AML-193 (cell line): ENCODE measurements at regions not wholly inside any gene's neighbourhood (a gene's known extent, or its start where the extent isn't known, plus 50 kb on each side); places are given as distances from the start of the nearest gene placed in this dataset.

ENCODE experiments used
- DNase-seq, 2 experiments: peaks; one replicate each; lab custom pipeline; 2025; lab: John Stamatoyannopoulos, UW

DNA sequence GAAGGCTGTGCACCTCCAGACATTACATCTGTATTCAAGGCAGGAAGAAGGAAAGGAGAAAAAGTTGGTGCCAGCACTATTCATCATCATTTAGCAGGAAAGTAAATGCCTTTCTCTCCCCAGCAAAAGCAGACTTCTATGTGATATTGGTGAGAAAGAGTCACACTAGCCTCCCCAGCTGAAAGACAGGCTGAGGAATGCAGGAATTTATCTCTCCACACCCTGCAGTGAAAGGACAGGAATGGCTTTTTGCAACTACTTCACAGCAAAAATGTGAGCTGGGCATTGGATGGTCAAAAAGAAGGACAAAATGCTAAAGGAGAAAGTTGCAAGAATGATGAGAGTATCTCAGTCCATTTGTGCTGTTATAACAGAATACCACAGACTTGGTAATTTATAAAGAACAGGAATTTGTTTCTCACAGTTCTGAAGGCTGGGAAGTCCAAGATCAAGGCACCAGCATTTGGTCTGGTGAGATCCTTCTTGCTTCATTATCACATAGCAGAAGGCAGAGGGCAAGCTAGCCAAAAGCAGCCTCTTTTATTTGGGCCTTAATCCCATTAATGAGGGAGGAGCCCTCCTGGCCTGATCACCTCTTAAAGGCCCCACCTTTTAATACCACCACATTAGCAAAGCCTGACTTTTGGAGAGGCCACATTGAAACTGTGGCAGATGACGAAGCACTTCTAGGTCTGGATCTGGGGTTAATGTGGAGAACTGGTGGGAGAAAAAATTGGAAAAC is 388.1 kb upstream of the SLC14A2 start:
- no peak for DNase-seq

DNA sequence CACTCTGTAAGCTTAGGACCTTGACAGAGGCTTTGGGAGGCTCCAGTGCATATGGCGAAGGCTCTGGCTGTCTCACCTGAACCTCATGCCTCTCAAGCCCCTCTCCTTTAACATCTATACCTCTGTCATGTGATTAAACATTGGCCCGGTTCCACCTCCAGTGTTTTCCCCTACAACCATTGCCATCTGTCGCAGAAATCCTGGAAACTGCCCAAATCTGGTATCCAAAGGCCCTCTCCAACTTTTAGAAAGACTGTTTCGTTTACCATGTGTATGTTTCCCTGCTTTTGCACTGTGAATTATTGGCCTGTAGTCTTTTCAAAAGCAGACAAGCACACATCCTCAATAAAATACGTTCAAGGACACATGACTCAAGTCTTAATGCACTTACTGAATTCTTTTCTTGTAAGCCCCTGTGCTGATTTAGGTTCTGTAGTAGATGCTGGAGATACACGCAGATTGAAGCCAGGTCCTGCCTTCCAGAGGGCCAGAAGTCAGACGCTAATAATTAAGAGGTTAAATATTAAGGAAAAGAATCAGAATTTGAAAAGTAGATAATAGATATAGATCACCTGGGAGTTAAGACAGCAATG is 386.4 kb upstream of the SLC14A2 start:
- DNase-seq = no peak

DNA sequence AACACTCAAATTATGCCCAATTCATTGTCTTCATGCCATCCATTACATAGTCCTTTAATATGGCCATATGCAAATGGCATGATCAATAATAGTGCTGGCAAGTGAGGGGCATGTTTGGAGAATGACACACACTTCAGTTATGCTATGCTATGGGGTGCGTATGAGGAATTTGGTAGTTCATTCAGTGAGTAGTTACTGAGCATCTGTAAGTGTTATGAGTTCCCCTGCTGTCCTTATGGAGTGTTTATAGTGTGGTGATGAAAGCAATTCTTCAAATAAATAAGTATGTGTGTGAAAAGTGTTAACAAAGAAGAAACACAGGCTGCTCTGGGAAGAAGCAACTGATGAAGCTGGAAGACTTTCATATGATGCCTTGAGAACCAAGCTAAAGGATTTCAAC is 383.7 kb upstream of the SLC14A2 start:
- DNase-seq = no peak

DNA sequence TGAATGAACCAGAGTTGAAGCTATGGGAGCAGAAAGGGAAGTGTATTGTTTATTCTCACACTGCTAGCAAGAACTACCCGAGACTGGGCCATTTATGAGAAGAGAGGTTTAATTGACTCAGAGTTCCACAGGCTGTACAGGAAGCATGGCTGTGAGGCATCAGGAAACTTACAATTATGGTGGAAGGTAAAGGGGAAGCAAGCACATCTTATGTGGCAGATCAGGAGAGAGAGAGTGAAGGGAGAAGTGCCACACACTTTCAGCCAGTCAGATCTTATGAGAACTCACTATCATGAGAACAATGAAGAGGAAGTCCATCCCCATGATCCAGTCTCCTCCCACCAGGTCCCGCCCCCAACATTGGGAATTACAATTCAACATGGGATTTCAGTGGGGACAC is 383.2 kb upstream of the SLC14A2 start:
- DNase-seq = no peak

DNA sequence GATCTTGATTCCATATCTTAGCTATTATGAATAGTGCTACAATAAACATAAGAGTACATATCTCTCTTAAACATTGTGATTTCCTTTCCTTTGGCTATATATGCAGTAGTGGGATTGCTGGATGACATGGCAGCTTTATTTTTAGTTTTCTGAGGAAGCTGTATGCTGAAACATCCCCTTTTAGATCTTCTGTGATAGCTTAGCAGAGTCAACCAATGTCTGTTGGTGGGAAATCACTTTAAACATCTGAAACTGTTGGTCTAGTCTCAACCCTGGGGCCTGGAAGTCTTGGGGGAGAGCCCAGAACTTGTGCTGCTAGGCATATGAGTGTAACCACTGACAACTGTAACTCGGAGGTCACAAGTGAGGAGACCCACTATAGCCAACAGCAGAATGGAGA is 378.6 kb upstream of the SLC14A2 start:
- DNase-seq = no peak

DNA sequence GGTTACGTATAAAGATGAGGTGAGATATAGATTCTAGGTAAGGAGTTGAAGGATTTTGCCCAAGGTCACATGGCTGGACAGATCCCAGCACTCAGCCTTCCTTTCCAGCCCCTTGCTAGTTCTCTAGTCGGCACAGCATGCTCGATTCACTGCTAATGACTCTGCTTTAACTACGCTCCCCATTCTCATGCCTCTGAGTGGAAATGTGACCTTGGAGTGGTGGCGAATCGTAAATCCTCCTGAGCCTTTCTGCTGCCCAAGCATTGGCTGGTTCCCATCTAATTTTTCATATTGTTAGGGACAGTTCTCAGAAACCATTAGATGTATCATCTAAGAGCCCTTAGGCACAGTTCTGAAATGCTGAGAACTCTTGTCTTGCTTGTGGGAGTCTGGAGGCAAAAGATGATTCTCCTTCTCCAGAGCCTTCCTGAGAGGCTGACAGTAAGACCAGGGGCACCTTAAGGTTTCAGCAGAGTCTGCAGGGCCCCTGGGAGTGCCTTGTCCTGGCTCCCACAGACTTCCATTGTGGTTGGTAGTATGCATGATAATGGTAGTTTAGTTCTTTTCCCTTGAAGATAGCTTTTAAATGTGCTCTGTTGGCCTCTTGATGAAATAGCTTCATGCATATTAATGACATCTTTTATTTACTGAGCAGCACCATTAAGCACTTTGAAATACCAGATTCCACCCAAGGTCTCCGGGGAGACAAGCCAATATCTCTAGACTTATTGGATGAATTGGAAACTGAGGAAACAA is 377.8 kb upstream of the SLC14A2 start:
- no peak for DNase-seq

DNA sequence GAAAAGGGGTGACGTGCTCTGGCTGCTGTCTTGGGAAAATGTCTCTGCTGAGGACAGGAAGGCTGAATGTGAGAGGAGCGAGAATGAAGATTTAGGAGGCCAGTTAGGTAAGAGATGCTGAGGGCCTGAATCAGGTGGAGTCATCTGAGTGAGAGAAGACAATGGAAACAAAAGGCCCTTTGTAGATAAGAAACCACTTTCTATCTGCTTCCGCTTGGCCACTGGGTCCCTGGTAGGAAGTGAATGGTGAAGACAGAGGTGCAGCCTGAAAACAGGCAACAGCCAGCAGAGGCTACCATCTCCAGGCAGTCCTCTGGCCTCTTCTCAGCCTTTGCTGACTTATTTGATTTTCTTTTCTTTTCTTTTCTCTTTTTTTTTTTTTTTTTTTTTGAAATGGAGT is 374.0 kb upstream of the SLC14A2 start:
- DNase-seq = no peak

DNA sequence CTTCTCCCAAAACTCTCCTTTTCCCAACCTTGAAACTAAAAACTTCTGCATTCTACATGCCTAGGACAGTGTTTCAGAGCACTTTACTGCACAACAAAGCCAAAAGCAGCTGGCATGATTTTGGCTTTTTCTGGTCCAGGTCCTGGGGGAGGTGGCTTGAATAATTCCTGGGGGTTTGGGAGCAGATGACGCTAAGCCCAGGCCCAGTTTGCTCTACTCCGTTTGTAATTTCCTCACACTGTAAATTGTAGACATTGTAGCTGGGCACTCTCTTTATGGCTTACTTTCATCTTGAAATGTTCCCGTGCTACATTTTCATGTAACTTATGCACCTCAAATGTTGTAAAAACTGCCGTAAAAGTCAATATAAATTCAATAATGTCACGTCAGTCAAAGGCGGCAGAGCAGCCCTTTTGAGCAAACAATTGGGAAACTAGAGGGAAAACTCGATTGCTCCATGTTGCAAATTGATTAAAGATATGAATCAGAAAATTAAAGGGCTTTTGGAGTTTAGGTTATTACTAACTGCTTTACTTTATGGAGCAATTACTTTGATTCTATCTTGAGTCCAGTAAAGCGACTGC is 373.2 kb upstream of the SLC14A2 start:
- no peak for DNase-seq

DNA sequence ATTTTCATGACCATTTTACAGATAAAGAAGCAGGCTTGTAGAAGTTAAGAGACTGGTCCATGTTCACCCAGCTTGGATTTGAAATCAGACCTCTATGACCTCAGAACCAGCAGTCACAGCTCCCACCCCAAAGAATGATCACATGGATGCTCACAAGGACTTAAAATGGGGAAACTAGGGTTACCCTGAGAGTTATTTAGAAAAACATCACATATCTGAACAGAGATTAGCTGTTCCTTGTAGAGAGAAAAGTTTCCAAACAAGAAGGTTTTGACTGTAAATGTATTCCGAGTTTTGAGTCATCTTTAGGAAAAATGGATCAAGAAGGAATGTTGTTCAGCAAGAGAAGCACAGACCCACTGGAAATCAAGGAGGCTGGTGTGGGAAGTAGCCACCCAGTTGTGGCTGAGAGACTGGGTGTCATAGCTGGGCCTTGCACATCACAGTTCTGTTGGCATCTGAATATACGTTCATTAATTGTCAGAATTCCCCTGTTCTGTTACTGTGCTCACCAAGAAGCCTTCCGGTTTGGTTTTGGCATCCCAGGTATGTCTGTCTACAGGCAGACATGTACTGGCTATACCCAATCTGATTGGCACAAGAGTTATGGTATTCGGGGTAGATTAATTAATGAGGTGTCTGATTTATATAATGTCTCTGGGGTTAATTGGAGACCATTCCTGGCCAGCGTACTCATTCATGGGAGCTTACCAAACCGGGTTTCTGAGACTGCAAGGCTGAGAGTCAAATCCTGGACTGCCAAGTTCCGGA is 371.8 kb upstream of the SLC14A2 start:
- DNase-seq = no peak

DNA sequence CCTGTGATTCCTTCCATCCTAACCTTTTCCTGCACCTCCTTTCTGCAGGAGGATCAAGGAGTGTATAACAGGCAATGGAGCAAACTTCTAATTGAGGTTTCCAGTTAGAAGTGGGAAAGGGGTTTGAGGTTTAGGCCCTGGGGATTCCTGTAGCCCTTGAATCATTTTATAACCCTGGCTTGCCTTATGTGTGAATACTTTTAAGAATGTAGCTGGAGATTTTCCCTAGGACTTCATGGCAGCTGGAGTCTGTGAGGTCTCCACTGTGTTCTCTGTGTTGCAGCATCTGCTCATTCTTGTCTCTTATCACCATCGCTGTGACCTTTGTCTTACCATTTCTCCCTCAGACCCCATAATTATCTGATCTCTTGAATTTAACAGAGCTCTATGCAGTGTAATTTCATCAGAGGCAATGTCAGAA is 370.2 kb upstream of the SLC14A2 start:
- no peak for DNase-seq

DNA sequence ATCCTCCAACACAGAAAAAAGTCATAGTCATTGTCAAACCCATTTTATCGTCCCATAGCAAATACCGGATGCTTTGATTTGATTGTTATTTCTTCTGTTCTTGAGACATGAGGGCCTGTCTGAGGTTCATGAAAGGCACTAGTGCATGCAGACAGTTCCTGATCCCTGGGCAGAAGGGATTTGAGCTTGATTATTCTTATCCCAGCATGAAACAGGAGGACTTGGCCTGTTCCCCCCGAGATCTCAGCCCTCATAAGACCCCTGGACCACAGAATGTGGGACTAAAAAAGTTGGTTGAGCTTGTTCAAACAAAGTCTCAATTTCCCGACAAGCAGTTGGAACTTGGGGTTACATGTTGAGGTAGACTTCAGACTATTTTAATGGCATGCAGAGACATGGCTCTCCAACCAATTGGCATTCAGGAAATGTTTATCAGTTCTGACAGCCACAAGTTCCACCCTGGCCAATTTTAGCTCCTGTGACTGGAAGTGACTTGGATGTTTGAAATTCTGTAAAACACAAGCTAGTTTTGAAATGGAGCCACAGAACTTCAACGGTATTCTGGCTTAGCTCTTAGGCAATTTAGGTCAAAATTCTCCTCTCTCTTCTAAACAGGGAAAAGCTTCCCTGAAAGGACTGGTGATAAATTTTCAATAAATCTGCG is 366.9 kb upstream of the SLC14A2 start:
- no peak for DNase-seq

DNA sequence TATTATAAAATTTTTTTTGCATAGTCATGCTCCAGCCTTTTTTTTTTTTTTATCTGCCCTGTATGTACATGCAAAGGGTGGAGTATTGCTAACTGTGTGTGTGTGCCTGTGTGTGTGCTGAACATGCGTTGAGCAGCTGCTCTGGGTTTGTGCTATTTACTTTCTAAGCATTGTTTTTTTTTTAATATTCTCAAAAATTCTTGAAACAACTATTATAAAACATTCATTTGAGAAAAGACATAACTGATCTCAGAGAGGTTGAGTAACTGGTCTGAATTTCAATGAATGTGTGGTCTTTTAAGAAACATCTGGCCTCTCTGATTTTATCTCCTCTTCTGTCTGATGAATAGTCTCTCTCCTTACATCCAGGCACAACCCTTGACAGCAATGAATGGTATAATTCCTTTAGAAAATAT is 366.0 kb upstream of the SLC14A2 start:
- no peak for DNase-seq

DNA sequence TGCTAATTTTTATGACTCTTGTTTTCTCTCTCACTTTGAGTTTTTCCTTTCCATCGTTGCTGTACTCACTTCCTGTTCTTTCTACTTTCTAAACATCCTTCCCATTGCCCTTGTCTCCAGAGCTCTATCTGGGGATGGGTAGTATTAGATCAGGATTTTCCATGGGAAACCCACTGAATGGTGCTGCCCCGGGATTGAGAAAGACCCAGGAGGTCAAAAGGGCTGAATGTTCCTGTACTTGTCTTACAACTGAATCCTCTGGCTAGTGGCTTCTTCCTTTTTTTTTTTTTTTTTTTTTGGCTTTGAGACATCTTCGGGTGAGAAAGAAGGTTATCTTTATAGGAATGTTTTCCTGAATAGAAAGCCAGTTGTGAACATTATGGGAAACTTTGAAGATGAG is 364.8 kb upstream of the SLC14A2 start:
- DNase-seq = no peak

DNA sequence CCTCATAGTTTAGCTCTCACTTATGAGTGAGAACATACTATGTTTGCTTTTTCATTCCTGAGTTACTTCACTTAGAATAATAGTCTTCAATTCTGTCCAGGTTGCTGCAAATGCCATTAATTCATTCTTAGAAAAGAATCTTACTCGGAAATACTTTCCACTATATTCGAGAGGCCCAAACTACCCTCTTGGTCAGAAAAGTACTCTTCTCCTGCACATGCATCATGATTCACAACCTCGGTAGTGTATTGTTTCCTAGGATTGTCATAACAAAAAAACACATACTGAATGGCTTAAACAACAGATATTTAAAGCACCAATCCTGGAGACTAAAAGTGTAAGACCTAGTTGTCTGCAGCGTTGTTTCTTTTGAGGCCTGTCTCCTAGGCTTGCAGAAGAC is 364.0 kb upstream of the SLC14A2 start:
- DNase-seq = no peak

DNA sequence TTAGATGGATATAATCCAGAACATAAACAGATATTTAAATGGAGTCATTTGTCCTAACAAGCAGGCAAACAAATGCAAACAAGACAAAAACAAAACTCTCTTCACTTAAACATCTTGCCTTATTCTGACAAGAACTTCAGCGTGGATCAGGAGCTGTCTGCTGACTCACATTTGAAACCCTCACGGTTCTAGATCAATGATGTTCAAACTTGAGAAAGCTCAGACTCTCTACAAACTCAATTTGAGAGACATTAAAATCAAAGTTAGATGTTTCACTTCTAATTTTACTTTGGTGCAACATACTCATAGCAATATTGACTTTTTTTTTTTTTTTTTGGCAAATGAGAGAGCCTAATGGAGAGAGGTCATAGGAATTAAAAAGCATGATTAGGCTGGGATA is 362.8 kb upstream of the SLC14A2 start:
- DNase-seq = no peak

DNA sequence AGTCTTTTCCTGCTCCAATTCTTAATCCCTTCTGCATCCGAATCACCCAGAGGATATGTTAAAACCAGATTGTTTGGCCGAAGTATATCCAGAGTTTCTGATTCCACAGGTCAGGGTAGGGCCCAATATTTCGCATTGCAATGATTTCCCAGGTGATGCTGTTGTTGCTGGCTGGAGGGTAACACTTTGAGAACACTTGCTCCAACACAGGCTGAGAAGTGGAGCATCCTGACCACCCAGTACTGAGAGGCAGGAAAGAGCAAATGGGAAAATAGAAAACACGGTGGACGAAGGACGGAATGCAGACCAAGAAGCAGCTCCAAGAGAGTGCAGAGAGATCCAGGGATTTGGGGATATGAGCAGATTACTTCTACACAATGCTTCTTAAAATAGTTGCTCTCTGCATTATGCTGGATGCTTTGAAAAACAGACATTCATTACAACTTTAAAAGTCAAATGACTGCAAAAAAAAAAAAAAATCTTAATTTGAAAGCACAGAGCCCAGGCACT is 362.2 kb upstream of the SLC14A2 start:
- DNase-seq = no peak

DNA sequence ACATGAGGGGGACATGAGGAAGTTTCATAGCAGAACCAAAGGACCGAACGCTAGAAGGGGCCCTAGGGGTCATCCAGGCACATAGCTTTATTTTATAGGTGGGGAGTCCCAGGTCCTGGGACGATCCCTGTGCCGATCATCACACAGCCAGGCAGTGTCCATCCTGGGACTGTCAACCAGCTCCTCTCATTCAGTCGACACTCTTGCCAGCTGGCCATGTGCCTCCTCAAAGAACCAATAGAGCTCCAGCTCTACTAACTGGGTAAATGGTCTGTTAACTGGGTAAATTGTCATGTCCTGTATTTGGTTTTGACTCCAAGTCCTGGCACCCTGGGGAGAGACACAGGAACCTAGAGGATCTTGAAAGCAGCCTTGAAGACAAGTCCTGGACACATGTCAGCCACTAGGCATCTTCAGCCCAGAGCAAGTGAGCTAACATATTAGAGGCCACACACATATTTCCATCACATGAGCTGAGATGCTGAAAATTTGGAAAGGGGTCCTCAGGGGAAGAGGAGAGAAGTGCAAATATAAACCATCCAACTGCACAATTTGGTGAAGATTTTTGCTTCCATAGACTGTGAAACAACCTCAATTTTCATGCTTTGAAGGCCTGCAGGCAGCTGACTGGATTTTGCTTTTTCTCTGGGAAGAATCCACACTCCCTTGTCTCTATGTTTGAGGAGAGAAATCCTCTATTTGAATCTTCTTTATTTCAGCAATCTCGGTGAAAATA is 361.1 kb upstream of the SLC14A2 start:
- DNase-seq = no peak

DNA sequence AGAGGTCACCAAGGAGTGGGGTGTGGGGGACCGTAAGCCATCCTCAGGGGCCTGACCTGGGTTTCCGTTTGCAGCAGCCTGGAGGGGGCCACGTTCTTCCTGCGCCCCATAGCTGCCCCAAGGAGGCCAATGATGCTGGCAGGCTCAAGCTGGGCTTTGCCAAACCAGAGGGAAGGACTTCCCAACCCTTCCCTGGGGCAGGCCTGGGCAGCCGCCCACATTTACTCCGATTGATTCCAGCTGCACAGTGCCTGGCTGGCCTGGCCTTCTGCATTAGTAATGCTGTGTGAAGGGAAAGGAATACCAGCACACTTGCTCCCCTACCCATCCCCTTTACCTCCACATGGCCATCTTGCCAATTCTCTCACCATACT is 360.6 kb upstream of the SLC14A2 start:
- DNase-seq = no peak

DNA sequence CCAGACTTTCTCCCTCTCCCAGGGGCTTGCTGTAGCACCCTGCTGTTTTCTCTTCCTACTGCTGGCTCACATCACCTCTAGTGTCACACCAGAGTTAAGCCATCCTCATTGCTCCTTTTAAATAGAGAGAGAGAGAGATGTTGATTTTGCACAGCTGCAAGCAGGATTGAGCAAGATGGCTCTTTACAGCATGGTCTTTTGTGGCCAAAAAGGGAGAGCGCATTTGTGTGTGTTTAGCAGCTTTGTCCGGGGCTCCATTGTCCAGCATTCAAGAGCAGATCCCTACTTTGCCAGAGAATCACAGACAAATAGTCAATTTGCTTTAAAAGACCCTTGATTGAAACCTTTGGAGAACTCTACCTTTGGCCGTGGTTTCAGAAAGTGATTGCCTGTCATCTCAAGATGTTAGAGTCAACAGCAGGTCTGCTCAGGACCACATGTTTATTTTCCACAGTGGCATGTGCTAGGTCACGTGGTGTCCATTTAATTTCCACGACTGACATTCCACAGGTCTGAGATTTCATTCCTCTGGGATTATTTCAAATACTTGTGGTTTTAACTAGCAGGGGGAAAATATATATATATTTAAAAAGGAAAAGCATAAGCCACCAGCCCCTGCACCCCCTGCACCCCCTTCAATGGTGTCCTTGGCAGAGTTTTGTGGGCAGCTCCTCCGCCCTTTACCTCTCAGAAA is 359.9 kb upstream of the SLC14A2 start:
- no peak for DNase-seq

DNA sequence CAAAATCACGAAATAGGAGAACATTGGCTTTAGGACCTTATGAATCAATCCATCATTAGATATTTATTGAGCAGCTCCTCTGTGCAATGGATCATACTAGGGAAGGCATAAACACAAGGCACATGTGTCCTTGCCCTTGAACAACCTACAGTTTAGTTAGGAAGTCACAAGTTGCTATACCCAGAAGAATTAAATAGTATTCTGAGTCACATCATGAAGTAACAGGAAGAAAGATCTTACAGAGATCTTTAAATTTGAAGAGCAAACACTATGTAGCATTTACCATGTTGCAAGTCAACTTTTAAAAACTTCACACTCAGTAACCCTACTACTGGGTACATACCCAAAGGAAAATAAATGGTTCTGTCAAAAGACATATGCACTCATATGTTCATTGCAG is 355.2 kb upstream of the SLC14A2 start:
- DNase-seq = no peak
